IMR-90 (cell line): ENCODE measurements at regions not wholly inside any gene's neighbourhood (a gene's known extent, or its start where the extent isn't known, plus 50 kb on each side); places are given as distances from the start of the nearest gene placed in this dataset.

Source experiments
- CTCF ChIP-seq: conservative IDR thresholded peaks from 2 replicates; pipeline ENCODE4 v1.5.1; 2012; ENCODE audit warnings: mild to moderate bottlenecking, low read depth, low read length, improper control_type of control experiment
- RAD21 ChIP-seq: IDR thresholded peaks from 2 replicates; pipeline ENCODE4 v1.6.1; 2012; ENCODE audit warnings: low read length, improper control_type of control experiment

DNA sequence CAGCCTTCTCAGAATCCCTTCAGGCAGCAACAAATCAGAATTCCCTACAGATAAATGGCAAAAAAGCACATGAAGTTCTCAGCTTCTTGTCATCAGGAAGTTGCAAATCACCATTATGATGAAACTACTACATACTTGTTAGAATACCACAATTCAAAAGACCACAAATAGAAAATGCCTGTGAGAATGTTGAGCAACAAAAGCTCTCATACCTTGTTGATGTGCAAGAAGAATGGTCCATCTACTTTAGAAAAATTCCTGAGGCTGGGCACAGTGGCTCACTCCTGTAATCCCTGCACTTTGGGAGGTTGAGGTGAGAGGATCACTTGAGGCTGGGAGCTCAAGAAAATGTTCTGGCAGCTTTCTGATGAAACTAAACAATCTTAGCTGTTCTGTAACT, 278.1 kb downstream of the ICE1 start:
- no peak for TF ChIP-seq RAD21
- no peak for TF ChIP-seq CTCF
